Osteoblast (primary cell): ENCODE measurements at regions not wholly inside any gene's neighbourhood (a gene's known extent, or its start where the extent isn't known, plus 50 kb on each side); places are given as distances from the start of the nearest gene placed in this dataset.
A peak's percentile ranks its signal among the peaks of the same experiment; 100 is the strongest.

Experiments used
- DNase-seq: peaks from one replicate; pipeline ENCODE4 v3.0.0; 2011; ENCODE audit warnings: low spot score, mixed read lengths; ENCODE audit not compliant: insufficient read length; ENCODE audit errors: missing footprints
- H2AFZ ChIP-seq: 2 replicates; pipeline ENCODE4 v1.6.0; 2011; ENCODE audit warnings: mild to moderate bottlenecking, low read length
- H3K27ac ChIP-seq: 2 replicates; pipeline ENCODE4 v1.5.1; 2011; ENCODE audit warnings: mild to moderate bottlenecking, low read depth, low read length, moderate library complexity
- H3K27me3 ChIP-seq: 2 replicates; pipeline ENCODE4 v1.6.0; 2012; ENCODE audit warnings: mild to moderate bottlenecking, control low read depth, inconsistent platforms, low read length, moderate library complexity; ENCODE audit not compliant: insufficient read depth
- H3K36me3 ChIP-seq: 2 replicates; pipeline ENCODE4 v1.5.1; 2011; ENCODE audit warnings: mild to moderate bottlenecking, low read length, control low read depth, moderate library complexity; ENCODE audit not compliant: insufficient read depth
- H3K4me1 ChIP-seq: 2 replicates; pipeline ENCODE4 v1.5.1; 2011; ENCODE audit warnings: mild to moderate bottlenecking, low read length, control low read depth, moderate library complexity; ENCODE audit not compliant: insufficient read depth
- H3K4me2 ChIP-seq: 2 replicates; pipeline ENCODE4 v1.6.0; 2011; ENCODE audit warnings: mild to moderate bottlenecking, low read length; ENCODE audit not compliant: insufficient read depth
- H3K4me3 ChIP-seq: fragments of 200-600 bp; sonication (generic); 3 replicates; pipeline ENCODE4 v1.5.1; 2012; ENCODE audit warnings: mild to moderate bottlenecking, low read length, inconsistent platforms; ENCODE audit not compliant: insufficient read depth
- H3K79me2 ChIP-seq: 2 replicates; pipeline ENCODE4 v1.6.0; 2012; ENCODE audit warnings: mild to moderate bottlenecking, low read length, control low read depth, inconsistent platforms; ENCODE audit not compliant: insufficient read depth
- H3K9me3 ChIP-seq: 2 replicates; pipeline ENCODE4 v1.5.1; 2011; ENCODE audit warnings: low read depth, low read length, control low read depth
- H4K20me1 ChIP-seq: 2 replicates; pipeline ENCODE4 v1.6.0; 2012; ENCODE audit warnings: mild to moderate bottlenecking, low read length, control low read depth; ENCODE audit not compliant: insufficient read depth
- CTCF ChIP-seq: IDR thresholded peaks from 2 replicates; pipeline ENCODE4 v1.5.1; 2011; ENCODE audit warnings: mild to moderate bottlenecking, low read depth, low read length, moderate library complexity; ENCODE audit errors: extremely low read depth

GRCh38 chr1:234977875-234978396, 150.7 kb downstream of the TOMM20 start:
- no peak for DNase-seq
- Histone ChIP-seq H3K36me3 (no peaks in the 10 kb centered on the region), H3K27me3 (no peaks in the 10 kb centered on the region), H3K4me1 (peaks cover 61% of the 10 kb centered on the region), H3K9me3 (no peaks in the 10 kb centered on the region), H3K27ac (peak overlapping the region; percentile 100), H3K4me2 (peak overlapping the region; percentile 51), H3K4me3 (no peak overlapping the region), H4K20me1 (no peaks in the 10 kb centered on the region), H2AFZ (no peak overlapping the region), H3K79me2 (no peaks in the 10 kb centered on the region)
- TF ChIP-seq CTCF = no peak

- no peak for TF ChIP-seq CTCF
- Histone ChIP-seq H3K4me3 (no peak overlapping the region), H3K4me1 (peaks cover 64% of the 10 kb centered on the region), H4K20me1 (no peaks in the 10 kb centered on the region), H3K79me2 (no peaks in the 10 kb centered on the region), H3K4me2 (no peak overlapping the region), H3K27me3 (no peaks in the 10 kb centered on the region), H3K36me3 (no peaks in the 10 kb centered on the region), H2AFZ (no peak overlapping the region), H3K9me3 (no peaks in the 10 kb centered on the region), H3K27ac (peak overlapping the region; percentile 100)
- DNase-seq = no peak
Observed at GRCh38 chr1:234976861-234977680, 151.6 kb downstream of the TOMM20 start.

GRCh38 chr1:234975941-234976860, 152.4 kb downstream of the TOMM20 start:
- H2AFZ ChIP-seq = no peak overlapping the region
- peaks cover 64% of the 10 kb centered on the region for H3K4me1 ChIP-seq
- H3K27me3 ChIP-seq = no peaks in the 10 kb centered on the region
- no peaks in the 10 kb centered on the region for H3K79me2 ChIP-seq
- peak overlapping the region; percentile 7 for H3K4me2 ChIP-seq
- H3K4me3 ChIP-seq = no peak overlapping the region
- peak overlapping the region; percentile 95 for H3K27ac ChIP-seq
- DNase-seq = no peak
- no peaks in the 10 kb centered on the region for H3K36me3 ChIP-seq
- H3K9me3 ChIP-seq = no peaks in the 10 kb centered on the region
- H4K20me1 ChIP-seq = no peaks in the 10 kb centered on the region
- TF ChIP-seq CTCF = no peak
